PC-3 (cell line): ENCODE measurements at regions not wholly inside any gene's neighbourhood (a gene's known extent, or its start where the extent isn't known, plus 50 kb on each side); places are given as distances from the start of the nearest gene placed in this dataset.

Source experiments
- CTCF ChIP-seq: fragments of 300-600 bp; sonication (generic); conservative IDR thresholded peaks from 2 replicates; pipeline ENCODE4 v1.5.1; 2017; ENCODE audit warnings: antibody characterized with exemption, low read depth, mild to moderate bottlenecking, low read length
- EZH2 ChIP-seq: fragments of 300-600 bp; sonication (generic); IDR thresholded peaks from one replicate; pipeline ENCODE4 v1.6.1; 2017; ENCODE audit warnings: antibody characterized with exemption, mild to moderate bottlenecking, low read length; ENCODE audit not compliant: unreplicated experiment

- TF ChIP-seq EZH2 (no peak), CTCF (no peak)
Observed at GRCh38 chr2:21250673-21251072, 126.9 kb downstream of the TDRD15 start.
